GM19438 (cell line): ENCODE measurements at regions not wholly inside any gene's neighbourhood (a gene's known extent, or its start where the extent isn't known, plus 50 kb on each side); places are given as distances from the start of the nearest gene placed in this dataset.
"Not testable (repeated sequence)": the region's sequence is repeated elsewhere in the genome, so short reads cannot be mapped to it uniquely, and the experiment has no call there.

Source experiments
- ATAC-seq: cut with Tn5 transposase; IDR thresholded peaks from one replicate; pipeline ENCODE4 v1.9.1; 2021; ENCODE audit warnings: low read depth; ENCODE audit not compliant: unreplicated experiment

GRCh38 chr4:162849937-162850336 lies 316.8 kb downstream of the NAF1 start:
- no peak for ATAC-seq

- peak; percentile 76 for ATAC-seq
Measured at GRCh38 chr4:162847945-162848549, 318.6 kb downstream of the NAF1 start.

GRCh38 chr4:162841753-162842152 lies 324.9 kb downstream of the NAF1 start:
- ATAC-seq = no peak

GRCh38 chr4:162839814-162840213 lies 326.9 kb downstream of the NAF1 start:
- no peak for ATAC-seq

GRCh38 chr4:162838671-162839070 lies 328.0 kb downstream of the NAF1 start:
- no peak for ATAC-seq

GRCh38 chr4:162837679-162838078 lies 329.0 kb downstream of the NAF1 start:
- ATAC-seq = no peak

GRCh38 chr4:162837241-162837640 lies 329.4 kb downstream of the NAF1 start:
- no peak for ATAC-seq

- no peak for ATAC-seq
Measured at GRCh38 chr4:162836773-162837172, 329.9 kb downstream of the NAF1 start.

- not testable (repeated sequence) for ATAC-seq
Measured at GRCh38 chr4:162836258-162836657, 330.4 kb downstream of the NAF1 start.

GRCh38 chr4:162830899-162831298 lies 335.8 kb downstream of the NAF1 start:
- ATAC-seq = no peak

GRCh38 chr4:162817374-162817773 lies 349.3 kb downstream of the NAF1 start:
- not testable (repeated sequence) for ATAC-seq

- no peak for ATAC-seq
Measured at GRCh38 chr4:162804351-162804924, 362.3 kb downstream of the NAF1 start.

- no peak for ATAC-seq
Measured at GRCh38 chr4:162803378-162803777, 363.3 kb downstream of the NAF1 start.

- no peak for ATAC-seq
Measured at GRCh38 chr4:162797108-162797507, 369.6 kb downstream of the NAF1 start.

GRCh38 chr4:162793571-162793970 lies 373.1 kb downstream of the NAF1 start:
- ATAC-seq = no peak

GRCh38 chr4:162793004-162793403 lies 373.7 kb downstream of the NAF1 start:
- ATAC-seq = no peak

- ATAC-seq = no peak
Measured at GRCh38 chr4:162791226-162791625, 375.5 kb downstream of the NAF1 start.

GRCh38 chr4:162787120-162787519 lies 379.6 kb downstream of the NAF1 start:
- no peak for ATAC-seq

- ATAC-seq = no peak
Measured at GRCh38 chr4:162782778-162783525, 383.7 kb downstream of the NAF1 start.

- ATAC-seq = no peak
Measured at GRCh38 chr4:162782096-162782777, 384.5 kb downstream of the NAF1 start.

GRCh38 chr4:162770761-162771490 lies 395.8 kb downstream of the NAF1 start:
- no peak for ATAC-seq
